ENCODE measurements at regions not wholly inside any gene's neighbourhood (a gene's known extent, or its start where the extent isn't known, plus 50 kb on each side); places are given as distances from the start of the nearest gene placed in this dataset.

GRCh38 chr1:95956215-95956614 lies 722.2 kb downstream of the RWDD3 start:
- TF ChIP-seq CTCF (IDR thresholded peaks at IDR 0.05; ENCODE audit: low read depth, low read length) (no peak), EZH2phosphoT487 (IDR thresholded peaks at IDR 0.05; ENCODE audit: low read depth) (no peak)
